ENCODE measurements at regions not wholly inside any gene's neighbourhood (a gene's known extent, or its start where the extent isn't known, plus 50 kb on each side); places are given as distances from the start of the nearest gene placed in this dataset.

- TF ChIP-seq CTCF (IDR thresholded peaks at IDR 0.05; ENCODE audit: low read length, missing control alignments): no peak
- no peak for DNase-seq (ENCODE audit: low read depth)
Observed at GRCh38 chr20:23223908-23224580, 126.5 kb upstream of the NXT1 start.

GRCh38 chr20:23222531-23223200 is 127.9 kb upstream of the NXT1 start:
- no peak for TF ChIP-seq CTCF (IDR thresholded peaks at IDR 0.05; ENCODE audit: low read length, missing control alignments)
- DNase-seq (ENCODE audit: low read depth): no peak
- H3K4me3 ChIP-seq (replicated peaks; ENCODE audit: low read depth, low read length): no peak overlapping the region

More at GRCh38 chr20:23223908-23224580, 126.5 kb upstream of the NXT1 start:
- no peak overlapping the region for H3K4me3 ChIP-seq (replicated peaks; ENCODE audit: low read depth, low read length)

GRCh38 chr20:23217023-23217422 is 130.9 kb upstream of the CD93 start:
- H3K4me3 ChIP-seq (replicated peaks; ENCODE audit: low read depth, low read length): no peak overlapping the region
- TF ChIP-seq CTCF (IDR thresholded peaks at IDR 0.05; ENCODE audit: low read length, missing control alignments): no peak
- DNase-seq (ENCODE audit: low read depth): no peak

GRCh38 chr20:23215344-23215995 is 129.3 kb upstream of the CD93 start:
- no peak for TF ChIP-seq CTCF (IDR thresholded peaks at IDR 0.05; ENCODE audit: low read length, missing control alignments)
- DNase-seq (ENCODE audit: low read depth): no peak
- no peak overlapping the region for H3K4me3 ChIP-seq (replicated peaks; ENCODE audit: low read depth, low read length)

- no peak overlapping the region for H3K4me3 ChIP-seq (replicated peaks; ENCODE audit: low read depth, low read length)
- DNase-seq (ENCODE audit: low read depth): no peak
- TF ChIP-seq CTCF (IDR thresholded peaks at IDR 0.05; ENCODE audit: low read length, missing control alignments): no peak
Observed at GRCh38 chr20:23214903-23215302, 128.8 kb upstream of the CD93 start.

- TF ChIP-seq CTCF (IDR thresholded peaks at IDR 0.05; ENCODE audit: low read length, missing control alignments): no peak
- DNase-seq (ENCODE audit: low read depth): no peak
Observed at GRCh38 chr20:23212464-23212995, 126.4 kb upstream of the CD93 start.

More at GRCh38 chr20:23212464-23212995, 126.4 kb upstream of the CD93 start:
- no peak overlapping the region for H3K4me3 ChIP-seq (replicated peaks; ENCODE audit: low read depth, low read length)

All from fibroblast of pulmonary artery (primary cell).